ENCODE measurements at regions not wholly inside any gene's neighbourhood (a gene's known extent, or its start where the extent isn't known, plus 50 kb on each side); places are given as distances from the start of the nearest gene placed in this dataset.

DNA sequence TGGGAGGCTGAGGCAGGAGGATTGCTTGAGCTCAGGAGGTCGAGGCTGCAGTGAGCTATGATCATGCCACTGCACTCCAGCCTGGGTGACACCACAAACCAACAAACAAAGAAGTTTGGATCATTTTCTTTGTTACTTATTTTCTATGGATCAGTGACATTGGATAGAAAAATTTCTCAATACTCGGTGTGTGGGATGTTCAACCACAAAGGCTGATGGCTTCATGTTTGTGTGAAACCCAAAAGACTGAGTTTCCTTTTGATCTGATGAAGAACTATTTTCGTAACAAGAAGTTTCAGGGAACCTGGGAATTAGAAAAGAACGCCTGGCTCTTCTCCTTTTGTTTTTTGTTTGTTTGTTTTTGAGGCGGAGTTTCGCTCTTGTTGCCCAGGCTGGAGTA is 104.0 kb downstream of the HOXA1 start:
- TF ChIP-seq CTCF (IDR thresholded peaks at IDR 0.05) (no peak), POLR2A (IDR thresholded peaks at IDR 0.05) (no peak)
